ENCODE measurements at regions not wholly inside any gene's neighbourhood (a gene's known extent, or its start where the extent isn't known, plus 50 kb on each side); places are given as distances from the start of the nearest gene placed in this dataset.

- DNase-seq (no peak), ATAC-seq (ENCODE audit: low read depth) (no peak)
- Mint-ChIP-seq H3K4me1 (no peaks in the 10 kb centered on the region), H3K27me3 (no peaks in the 10 kb centered on the region), H3K4me3 (no peak overlapping the region), H3K36me3 (ENCODE audit: low read depth) (no peaks in the 10 kb centered on the region), H3K27ac (no peak overlapping the region), H3K9me3 (no peaks in the 10 kb centered on the region)
- POLR2A ChIA-PET: no interaction called here
- intact Hi-C loops (cut with micrococcal nuclease): no loop called here
- CTCF ChIA-PET: no interaction called here
- TF ChIP-seq CTCF (IDR thresholded peaks at IDR 0.05): no peak
These were observed 101.3 kb upstream of the SLCO3A1 start for GRCh38 chr15:91752081-91752785.

GRCh38 chr15:91759560-91759959 is 93.9 kb upstream of the SLCO3A1 start:
- POLR2A ChIA-PET: no interaction called here
- H3K27me3 Mint-ChIP-seq: peaks cover 3% of the 10 kb centered on the region

GRCh38 chr15:91765660-91766059 is 87.8 kb upstream of the SLCO3A1 start:
- TF ChIP-seq CTCF (IDR thresholded peaks at IDR 0.05): no peak
- Mint-ChIP-seq H3K4me1 (no peaks in the 10 kb centered on the region), H3K9me3 (peaks cover 4% of the 10 kb centered on the region), H3K4me3 (no peak overlapping the region), H3K27ac (no peak overlapping the region), H3K27me3 (no peaks in the 10 kb centered on the region), H3K36me3 (ENCODE audit: low read depth) (no peaks in the 10 kb centered on the region)
- DNase-seq: no peak
- POLR2A ChIA-PET: no interaction called here
- intact Hi-C loops (cut with micrococcal nuclease): no loop called here
- CTCF ChIA-PET: no interaction called here
- ATAC-seq (ENCODE audit: low read depth): no peak

More at GRCh38 chr15:91759560-91759959, 93.9 kb upstream of the SLCO3A1 start:
- DNase-seq (no peak), ATAC-seq (ENCODE audit: low read depth) (no peak)
- Mint-ChIP-seq H3K9me3 (no peaks in the 10 kb centered on the region), H3K4me1 (no peaks in the 10 kb centered on the region), H3K36me3 (ENCODE audit: low read depth) (no peaks in the 10 kb centered on the region), H3K4me3 (no peak overlapping the region), H3K27ac (no peak overlapping the region)
- intact Hi-C loops (cut with micrococcal nuclease): no loop called here
- no peak for TF ChIP-seq CTCF (IDR thresholded peaks at IDR 0.05)
- CTCF ChIA-PET: no interaction called here

- no peak for TF ChIP-seq CTCF (IDR thresholded peaks at IDR 0.05)
- no peak for DNase-seq
- H3K27ac Mint-ChIP-seq: no peak overlapping the region
- no peak for ATAC-seq (ENCODE audit: low read depth)
- no peaks in the 10 kb centered on the region for H3K36me3 Mint-ChIP-seq (ENCODE audit: low read depth)
- H3K4me3 Mint-ChIP-seq: no peak overlapping the region
- no peaks in the 10 kb centered on the region for H3K4me1 Mint-ChIP-seq
- peaks cover 4% of the 10 kb centered on the region for H3K9me3 Mint-ChIP-seq
- CTCF ChIA-PET: no interaction called here
- POLR2A ChIA-PET: no interaction called here
- intact Hi-C loops (cut with micrococcal nuclease): no loop called here
- H3K27me3 Mint-ChIP-seq: no peaks in the 10 kb centered on the region
These were observed 84.0 kb upstream of the SLCO3A1 start for GRCh38 chr15:91769476-91769875.

GRCh38 chr15:91769894-91770293 is 83.6 kb upstream of the SLCO3A1 start:
- no peak for ATAC-seq (ENCODE audit: low read depth)
- H3K27ac Mint-ChIP-seq: no peak overlapping the region
- CTCF ChIA-PET: no interaction called here
- POLR2A ChIA-PET: no interaction called here
- TF ChIP-seq CTCF (IDR thresholded peaks at IDR 0.05): no peak
- no peaks in the 10 kb centered on the region for H3K4me1 Mint-ChIP-seq
- no peak overlapping the region for H3K4me3 Mint-ChIP-seq
- H3K27me3 Mint-ChIP-seq: no peaks in the 10 kb centered on the region
- no peaks in the 10 kb centered on the region for H3K36me3 Mint-ChIP-seq (ENCODE audit: low read depth)
- peaks cover 4% of the 10 kb centered on the region for H3K9me3 Mint-ChIP-seq
- intact Hi-C loops (cut with micrococcal nuclease): no loop called here
- DNase-seq: no peak
